GM12873 (cell line): ENCODE measurements at regions not wholly inside any gene's neighbourhood (a gene's known extent, or its start where the extent isn't known, plus 50 kb on each side); places are given as distances from the start of the nearest gene placed in this dataset.

Experiments used
- CTCF ChIP-seq: IDR thresholded peaks from 2 replicates; pipeline ENCODE4 v1.5.1; 2012; ENCODE audit warnings: low read depth, mild to moderate bottlenecking, moderate library complexity, low read length, control low read depth; ENCODE audit not compliant: insufficient read depth; ENCODE audit errors: missing control alignments

- no peak for TF ChIP-seq CTCF
Measured at GRCh38 chr3:191005790-191006189, 143.3 kb upstream of the GMNC start.

- no peak for TF ChIP-seq CTCF
Measured at GRCh38 chr3:191003742-191004141, 141.2 kb upstream of the GMNC start.

- no peak for TF ChIP-seq CTCF
Measured at GRCh38 chr3:190996181-190996775, 133.8 kb upstream of the GMNC start.

- TF ChIP-seq CTCF = no peak
Measured at GRCh38 chr3:190995156-190995555, 132.7 kb upstream of the GMNC start.

GRCh38 chr3:190990898-190991297, 128.4 kb upstream of the GMNC start:
- no peak for TF ChIP-seq CTCF

- TF ChIP-seq CTCF = no peak
Measured at GRCh38 chr3:190989218-190989617, 126.7 kb upstream of the GMNC start.

GRCh38 chr3:190988102-190988501, 125.6 kb upstream of the GMNC start:
- no peak for TF ChIP-seq CTCF
